Right lobe of liver (tissue), 6 donors: ENCODE measurements at regions not wholly inside any gene's neighbourhood (a gene's known extent, or its start where the extent isn't known, plus 50 kb on each side); places are given as distances from the start of the nearest gene placed in this dataset.
"Not testable (repeated sequence)": the region's sequence is repeated elsewhere in the genome, so short reads cannot be mapped to it uniquely, and the experiment has no call there.

ENCODE experiments used
- ATAC-seq, 4 donors: fragments of 200-7000 bp; cut with Tn5 transposase; one replicate each; pipeline ENCODE4 v1.9.1; 2020; ENCODE audit warnings: mild to moderate bottlenecking in 4 of 4, moderate library complexity in 4 of 4
- DNase-seq, 3 donors: peaks; one replicate each; pipeline ENCODE4 v3.0.0-alpha.2; 2020
- H3K27ac ChIP-seq, 3 donors: fragments of 200-600 bp; one replicate each; pipeline ENCODE4 v1.8.0; 2022
- H3K27me3 ChIP-seq, 2 donors: fragments of 200-600 bp; one replicate each; pipeline ENCODE4 v1.8.0; 2022
- H3K36me3 ChIP-seq, 4 donors: fragments of 200-600 bp; sonication (generic) in 1 of 4; one replicate each; pipeline versions ENCODE4 v1.5.1 to v1.8.0; 2017 to 2022; ENCODE audit warnings: control low read depth in 1 of 4
- H3K4me1 ChIP-seq, 4 donors: fragments of 200-600 bp; sonication (generic) in 1 of 4; one replicate each; pipeline versions ENCODE4 v1.5.1 to v1.8.0; 2017 to 2022; ENCODE audit warnings: control low read depth in 1 of 4
- H3K4me3 ChIP-seq, 3 donors: fragments of 200-600 bp; one replicate each; pipeline ENCODE4 v1.8.0; 2022
- H3K9me3 ChIP-seq, 4 donors: fragments of 200-600 bp; sonication (generic) in 1 of 4; one replicate each; pipeline versions ENCODE4 v1.5.1 to v1.8.0; 2017 to 2022; ENCODE audit warnings: control low read depth in 1 of 4
- POLR2A ChIP-seq: fragments of 450-650 bp; IDR thresholded peaks from one replicate; pipeline ENCODE4 v1.6.1; 2017; ENCODE audit warnings: antibody characterized with exemption, mild to moderate bottlenecking
- WGBS: methylation state at CpG from one replicate; pipeline ENCODE4 v1.1.6; 2018; ENCODE audit warnings: low coverage, low lambda C conversion rate; ENCODE audit not compliant: insufficient coverage; ENCODE audit errors: missing lambda C conversion rate; 5-methylcytosine and 5-hydroxymethylcytosine counted together
- intact Hi-C, 2 donors: fragments of 100-400 bp; cut with DNase I; formaldehyde crosslinking; loops; one replicate each; pipeline versions ENCODE4 v1.11.2 to v1.14.1; 2022
- TF ChIP-seq, protein P1 (sequence below), 4 donors: fragments of 200-600 bp in 3 of 4; fragments of 450-650 bp in 1 of 4; IDR thresholded peaks; one replicate each; pipeline versions ENCODE4 v1.5.1 to v1.8.0; 2016 to 2022; ENCODE audit warnings: antibody characterized with exemption in 4 of 4, mild to moderate bottlenecking in 2 of 4
- donor health status: DM: no; HTN: yes; CAD: no.
- donor health status: DM: no; HTN: no; CAD: no.
- donor health status: DM: no; HTN: no; CAD: no.
- donor health status: DM: no; HTN: yes; CAD: no.
- donor health status: DM: no; HTN: yes; CAD: no.

- no peak for DNase-seq
- intact Hi-C loops, result no loop called here
- WGBS, result 42% methylated on average over 2 of the region's 3 CpGs
- H3K36me3 ChIP-seq, result no peaks in the 10 kb centered on the region
- H3K27ac ChIP-seq, result no peak overlapping the region
- no peaks in the 10 kb centered on the region for H3K27me3 ChIP-seq
- H3K4me3 ChIP-seq, result no peak overlapping the region
- no peaks in the 10 kb centered on the region for H3K9me3 ChIP-seq
- no peaks in the 10 kb centered on the region for H3K4me1 ChIP-seq
- no peak for ATAC-seq
- no peak for TF ChIP-seq POLR2A
- TF ChIP-seq, protein P1, sequence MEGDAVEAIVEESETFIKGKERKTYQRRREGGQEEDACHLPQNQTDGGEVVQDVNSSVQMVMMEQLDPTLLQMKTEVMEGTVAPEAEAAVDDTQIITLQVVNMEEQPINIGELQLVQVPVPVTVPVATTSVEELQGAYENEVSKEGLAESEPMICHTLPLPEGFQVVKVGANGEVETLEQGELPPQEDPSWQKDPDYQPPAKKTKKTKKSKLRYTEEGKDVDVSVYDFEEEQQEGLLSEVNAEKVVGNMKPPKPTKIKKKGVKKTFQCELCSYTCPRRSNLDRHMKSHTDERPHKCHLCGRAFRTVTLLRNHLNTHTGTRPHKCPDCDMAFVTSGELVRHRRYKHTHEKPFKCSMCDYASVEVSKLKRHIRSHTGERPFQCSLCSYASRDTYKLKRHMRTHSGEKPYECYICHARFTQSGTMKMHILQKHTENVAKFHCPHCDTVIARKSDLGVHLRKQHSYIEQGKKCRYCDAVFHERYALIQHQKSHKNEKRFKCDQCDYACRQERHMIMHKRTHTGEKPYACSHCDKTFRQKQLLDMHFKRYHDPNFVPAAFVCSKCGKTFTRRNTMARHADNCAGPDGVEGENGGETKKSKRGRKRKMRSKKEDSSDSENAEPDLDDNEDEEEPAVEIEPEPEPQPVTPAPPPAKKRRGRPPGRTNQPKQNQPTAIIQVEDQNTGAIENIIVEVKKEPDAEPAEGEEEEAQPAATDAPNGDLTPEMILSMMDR (IDR thresholded peaks at IDR 0.05), result no peak
Observed at GRCh38 chr2:65749545-65749944, 317.1 kb upstream of the SPRED2 start.

DNA sequence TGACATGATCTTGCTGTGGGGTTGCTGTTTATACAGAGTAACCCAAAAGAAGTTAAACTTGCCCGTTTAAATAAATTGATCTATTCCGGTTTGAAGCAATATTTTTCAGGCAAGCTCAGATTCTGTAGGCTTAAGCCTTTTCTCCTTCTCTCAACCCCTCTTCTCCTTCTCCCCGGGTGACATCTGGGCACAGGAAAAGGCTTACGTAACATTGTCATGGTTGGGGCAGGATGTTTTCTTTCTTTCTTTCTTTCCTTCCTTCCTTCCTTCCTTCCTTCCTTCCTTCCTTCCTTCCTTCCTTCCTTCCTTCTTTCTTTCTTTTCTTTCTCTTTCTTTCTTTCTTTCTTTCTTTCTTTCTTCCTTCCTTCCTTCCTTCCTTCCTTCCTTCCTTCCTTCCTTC, 315.5 kb upstream of the SPRED2 start:
- DNase-seq, H3K9me3 ChIP-seq, intact Hi-C loops, H3K4me1 ChIP-seq, H3K27ac ChIP-seq, H3K36me3 ChIP-seq, H3K27me3 ChIP-seq, H3K4me3 ChIP-seq, ATAC-seq: not testable (repeated sequence)
- WGBS, result 35% methylated on average over 4 of the region's 4 CpGs

DNA sequence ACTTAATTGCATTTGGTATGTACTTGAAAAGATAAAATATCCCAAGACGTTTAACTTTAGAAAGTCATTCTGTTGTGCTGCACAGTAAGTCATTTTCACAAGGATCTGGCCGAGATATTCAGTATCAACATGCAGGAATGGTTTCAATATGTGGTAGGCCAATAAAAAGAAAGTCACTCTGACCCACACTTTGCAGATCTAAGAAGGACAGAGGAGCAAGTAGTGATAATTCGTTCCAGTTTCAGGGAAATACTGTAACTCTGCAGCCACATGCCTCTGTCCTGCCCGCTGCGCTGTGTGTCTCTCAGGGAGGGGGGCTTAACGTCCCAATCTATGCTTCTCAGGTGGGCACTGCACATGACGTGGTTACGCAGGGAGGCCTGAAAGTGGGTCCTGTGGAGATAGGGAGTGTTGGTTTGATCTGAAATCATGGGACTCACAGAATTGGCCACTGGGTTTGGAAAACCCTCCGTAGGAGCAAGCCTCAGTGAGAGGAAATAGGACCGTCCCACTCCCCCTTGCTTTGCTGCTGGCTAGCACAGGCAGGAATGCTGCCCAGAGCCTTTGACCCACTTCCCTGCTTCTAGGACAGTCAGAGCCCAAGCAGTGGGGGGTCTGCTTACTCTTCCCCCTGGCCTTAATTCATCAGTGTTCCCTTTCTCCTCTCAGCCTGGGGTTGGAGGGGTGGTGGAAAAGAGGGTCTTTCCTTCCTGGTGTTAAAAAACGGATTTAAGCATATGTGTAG, 314.7 kb upstream of the SPRED2 start:
- DNase-seq, result no peak
- Histone ChIP-seq H3K27me3 (no peaks in the 10 kb centered on the region), H3K27ac (no peak overlapping the region), H3K36me3 (no peaks in the 10 kb centered on the region), H3K9me3 (no peaks in the 10 kb centered on the region), H3K4me1 (no peaks in the 10 kb centered on the region), H3K4me3 (no peak overlapping the region)
- no peak for TF ChIP-seq POLR2A
- TF ChIP-seq, protein P1 (IDR thresholded peaks at IDR 0.05), result no peak
- intact Hi-C loops, result no loop called here
- peak in 1 of 4 donors; percentile 44 for ATAC-seq
- 31% methylated on average over 7 of the region's 11 CpGs for WGBS

DNA sequence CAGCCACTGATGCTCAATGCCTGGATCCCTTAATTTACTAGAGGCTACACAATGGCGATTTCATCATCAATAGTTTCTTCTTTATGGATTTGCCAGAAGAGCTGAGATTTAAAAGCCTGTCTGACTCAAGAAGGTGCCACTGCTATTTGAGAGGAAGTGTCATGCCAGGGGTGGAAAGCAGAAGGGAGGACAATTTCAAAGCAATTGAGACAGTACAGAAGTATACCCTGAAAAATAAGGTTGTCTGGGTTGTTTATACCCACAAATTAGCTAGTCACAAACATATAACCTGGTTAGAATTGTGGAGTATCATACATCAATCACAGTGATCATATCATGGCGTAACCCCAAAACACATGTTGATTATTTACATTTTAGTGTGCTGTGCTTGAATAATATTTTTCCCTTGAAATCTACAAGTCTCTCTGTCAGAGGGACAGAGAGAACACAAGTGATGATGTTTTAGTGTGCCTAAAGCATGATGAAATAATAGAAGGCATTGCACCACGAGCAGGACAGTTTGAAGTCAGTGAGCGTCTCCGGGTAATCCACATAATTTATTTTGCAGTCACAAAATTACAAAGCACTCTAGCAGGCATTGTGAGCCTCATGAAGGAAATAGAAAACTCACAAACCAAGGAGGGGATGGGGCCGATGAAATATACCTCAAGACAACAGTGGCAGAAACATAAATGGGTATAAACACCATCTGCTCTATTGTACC, 312.2 kb upstream of the SPRED2 start:
- H3K9me3 ChIP-seq, result no peaks in the 10 kb centered on the region
- DNase-seq, result no peak
- H3K27ac ChIP-seq, result no peak overlapping the region
- intact Hi-C loops, result no loop called here
- H3K36me3 ChIP-seq, result no peaks in the 10 kb centered on the region
- TF ChIP-seq, protein P1 (IDR thresholded peaks at IDR 0.05), result no peak
- TF ChIP-seq POLR2A, result no peak
- ATAC-seq, result no peak
- H3K4me1 ChIP-seq, result no peaks in the 10 kb centered on the region
- no peak overlapping the region for H3K4me3 ChIP-seq
- no peaks in the 10 kb centered on the region for H3K27me3 ChIP-seq
- 74% methylated on average over 6 of the region's 6 CpGs for WGBS

- no peak overlapping the region for H3K27ac ChIP-seq
- intact Hi-C loops, result no loop called here
- no peak for TF ChIP-seq POLR2A
- TF ChIP-seq, protein P1 (IDR thresholded peaks at IDR 0.05), result no peak
- H3K4me3 ChIP-seq, result no peak overlapping the region
- no peaks in the 10 kb centered on the region for H3K36me3 ChIP-seq
- 86% methylated on average over 1 of the region's 1 CpG for WGBS
- ATAC-seq (no peak), DNase-seq (no peak)
- no peaks in the 10 kb centered on the region for H3K9me3 ChIP-seq
- H3K27me3 ChIP-seq, result no peaks in the 10 kb centered on the region
- no peaks in the 10 kb centered on the region for H3K4me1 ChIP-seq
Observed at GRCh38 chr2:65742977-65743376, 310.6 kb upstream of the SPRED2 start.
